Parathyroid adenoma (tissue), 2 donors: ENCODE measurements at regions not wholly inside any gene's neighbourhood (a gene's known extent, or its start where the extent isn't known, plus 50 kb on each side); places are given as distances from the start of the nearest gene placed in this dataset.

Experiments used
- H2AFZ ChIP-seq: fragments of 300-600 bp; sonication (generic); one replicate; pipeline ENCODE4 v1.7.0; 2017; ENCODE audit warnings: antibody characterized with exemption, mild to moderate bottlenecking
- H3K27ac ChIP-seq: fragments of 300-600 bp; sonication (generic); one replicate; pipeline ENCODE4 v1.7.0; 2017
- H3K27me3 ChIP-seq: fragments of 300-600 bp; sonication (generic); one replicate; pipeline ENCODE4 v1.7.0; 2017; ENCODE audit warnings: low read length; ENCODE audit not compliant: control insufficient read depth, insufficient read depth
- H3K36me3 ChIP-seq: fragments of 300-600 bp; sonication (generic); one replicate; pipeline ENCODE4 v1.7.0; 2017; ENCODE audit warnings: low read length; ENCODE audit not compliant: control insufficient read depth, insufficient read depth
- H3K4me1 ChIP-seq: fragments of 300-600 bp; sonication (generic); one replicate; pipeline ENCODE4 v1.7.0; 2017; ENCODE audit warnings: control low read depth
- H3K4me2 ChIP-seq: fragments of 300-600 bp; sonication (generic); one replicate; pipeline ENCODE4 v1.7.0; 2017; ENCODE audit warnings: low read length
- H3K4me3 ChIP-seq: fragments of 300-600 bp; sonication (generic); one replicate; pipeline ENCODE4 v1.7.0; 2017; ENCODE audit warnings: low read depth, low read length
- H3K79me2 ChIP-seq: fragments of 300-600 bp; sonication (generic); one replicate; pipeline ENCODE4 v1.7.0; 2017; ENCODE audit warnings: control low read depth
- H3K9ac ChIP-seq: fragments of 300-600 bp; sonication (generic); one replicate; pipeline ENCODE4 v1.7.0; 2017; ENCODE audit warnings: mild to moderate bottlenecking
- H3K9me3 ChIP-seq: fragments of 300-600 bp; sonication (generic); one replicate; pipeline ENCODE4 v1.7.0; 2017; ENCODE audit warnings: low read length; ENCODE audit not compliant: control insufficient read depth
- TF ChIP-seq, protein P1 (sequence below): fragments of 300-600 bp; sonication (generic); IDR thresholded peaks from one replicate; pipeline ENCODE4 v1.7.0; 2017; ENCODE audit warnings: antibody characterized with exemption, mild to moderate bottlenecking
- donor health status: primary hyperparathyroidism.

DNA sequence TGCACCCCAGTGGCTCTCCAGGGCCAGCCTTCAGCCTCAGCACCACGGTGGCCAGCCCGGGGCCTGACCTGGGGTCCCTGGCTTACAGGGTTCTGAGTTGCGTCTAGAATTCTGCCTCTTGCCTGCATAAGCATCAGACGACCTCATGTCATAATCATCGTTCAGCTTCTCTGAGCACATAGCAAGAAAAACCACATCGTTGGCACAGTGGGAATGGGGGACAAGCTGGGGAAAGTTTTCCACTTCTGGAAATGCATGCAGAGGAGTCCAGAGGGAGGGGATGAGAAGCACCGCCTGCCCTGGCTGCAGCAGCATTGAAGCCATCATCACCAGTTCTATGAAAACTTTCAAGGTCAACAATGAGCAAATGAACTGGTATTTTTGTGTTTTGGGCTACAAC, 441.0 kb upstream of the FRG1 start:
- Histone ChIP-seq H3K36me3 (no peaks in the 10 kb centered on the region), H3K4me3 (no peak overlapping the region), H2AFZ (no peak overlapping the region), H3K27me3 (no peaks in the 10 kb centered on the region), H3K79me2 (no peaks in the 10 kb centered on the region), H3K9me3 (no peaks in the 10 kb centered on the region), H3K27ac (no peak overlapping the region), H3K4me1 (no peaks in the 10 kb centered on the region), H3K9ac (no peak overlapping the region), H3K4me2 (no peak overlapping the region)
- TF ChIP-seq, protein P1, sequence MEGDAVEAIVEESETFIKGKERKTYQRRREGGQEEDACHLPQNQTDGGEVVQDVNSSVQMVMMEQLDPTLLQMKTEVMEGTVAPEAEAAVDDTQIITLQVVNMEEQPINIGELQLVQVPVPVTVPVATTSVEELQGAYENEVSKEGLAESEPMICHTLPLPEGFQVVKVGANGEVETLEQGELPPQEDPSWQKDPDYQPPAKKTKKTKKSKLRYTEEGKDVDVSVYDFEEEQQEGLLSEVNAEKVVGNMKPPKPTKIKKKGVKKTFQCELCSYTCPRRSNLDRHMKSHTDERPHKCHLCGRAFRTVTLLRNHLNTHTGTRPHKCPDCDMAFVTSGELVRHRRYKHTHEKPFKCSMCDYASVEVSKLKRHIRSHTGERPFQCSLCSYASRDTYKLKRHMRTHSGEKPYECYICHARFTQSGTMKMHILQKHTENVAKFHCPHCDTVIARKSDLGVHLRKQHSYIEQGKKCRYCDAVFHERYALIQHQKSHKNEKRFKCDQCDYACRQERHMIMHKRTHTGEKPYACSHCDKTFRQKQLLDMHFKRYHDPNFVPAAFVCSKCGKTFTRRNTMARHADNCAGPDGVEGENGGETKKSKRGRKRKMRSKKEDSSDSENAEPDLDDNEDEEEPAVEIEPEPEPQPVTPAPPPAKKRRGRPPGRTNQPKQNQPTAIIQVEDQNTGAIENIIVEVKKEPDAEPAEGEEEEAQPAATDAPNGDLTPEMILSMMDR, result no peak

DNA sequence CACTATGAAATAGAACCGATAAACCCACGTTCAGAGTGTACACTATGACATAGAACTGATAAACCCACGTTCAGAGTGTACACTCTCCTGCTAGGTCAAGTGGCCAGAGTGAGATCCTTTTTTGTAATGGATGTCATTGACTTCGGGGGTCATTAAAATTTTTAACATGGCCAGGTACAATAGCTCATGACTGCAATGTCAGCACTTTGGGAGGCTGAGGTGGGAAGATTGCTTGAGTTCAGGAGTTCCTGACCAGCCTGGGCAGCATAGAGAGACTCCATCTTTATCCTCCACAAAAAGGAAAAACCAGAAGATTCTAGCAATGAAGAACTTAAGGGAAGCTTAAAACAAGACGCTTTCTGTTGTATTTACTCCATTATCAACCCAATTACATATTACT, 439.7 kb upstream of the FRG1 start:
- H3K4me2 ChIP-seq, result no peak overlapping the region
- no peak overlapping the region for H3K4me3 ChIP-seq
- H3K27ac ChIP-seq, result no peak overlapping the region
- no peaks in the 10 kb centered on the region for H3K27me3 ChIP-seq
- H3K9ac ChIP-seq, result no peak overlapping the region
- no peaks in the 10 kb centered on the region for H3K9me3 ChIP-seq
- TF ChIP-seq, protein P1, result no peak
- H3K4me1 ChIP-seq, result no peaks in the 10 kb centered on the region
- no peaks in the 10 kb centered on the region for H3K36me3 ChIP-seq
- no peaks in the 10 kb centered on the region for H3K79me2 ChIP-seq
- H2AFZ ChIP-seq, result no peak overlapping the region

DNA sequence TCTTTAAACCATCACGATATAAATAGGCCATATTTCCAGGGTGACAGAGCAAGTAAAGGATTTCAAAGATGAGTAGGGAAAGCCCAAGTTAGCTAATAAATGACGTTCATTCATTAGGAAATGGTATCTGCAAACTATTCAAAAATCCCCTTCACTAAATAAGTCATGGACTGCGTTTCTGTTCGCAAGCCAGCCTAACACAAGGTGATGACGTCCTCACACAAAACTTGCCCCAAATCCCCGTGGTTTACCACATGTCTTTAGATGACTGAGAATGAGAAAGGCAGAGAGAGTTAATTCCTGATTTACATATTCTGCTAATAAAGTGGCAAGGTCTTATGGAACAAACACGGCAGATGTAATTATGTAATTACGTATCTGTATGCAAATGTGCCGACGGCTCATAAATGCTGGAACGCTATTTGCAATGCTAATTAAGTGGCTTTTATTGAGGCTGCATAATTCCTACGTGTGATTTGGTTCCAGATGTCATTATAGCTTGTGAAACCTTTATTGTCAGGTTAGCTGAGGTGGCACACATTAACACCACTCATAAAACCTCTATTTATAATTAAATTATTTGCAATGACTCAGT, 437.7 kb upstream of the FRG1 start:
- H3K36me3 ChIP-seq, result no peaks in the 10 kb centered on the region
- H3K79me2 ChIP-seq, result no peaks in the 10 kb centered on the region
- TF ChIP-seq, protein P1, result no peak
- H3K4me1 ChIP-seq, result no peaks in the 10 kb centered on the region
- H3K27ac ChIP-seq, result no peak overlapping the region
- H2AFZ ChIP-seq, result no peak overlapping the region
- no peak overlapping the region for H3K4me3 ChIP-seq
- H3K4me2 ChIP-seq, result no peak overlapping the region
- no peaks in the 10 kb centered on the region for H3K9me3 ChIP-seq
- H3K9ac ChIP-seq, result no peak overlapping the region
- no peaks in the 10 kb centered on the region for H3K27me3 ChIP-seq

DNA sequence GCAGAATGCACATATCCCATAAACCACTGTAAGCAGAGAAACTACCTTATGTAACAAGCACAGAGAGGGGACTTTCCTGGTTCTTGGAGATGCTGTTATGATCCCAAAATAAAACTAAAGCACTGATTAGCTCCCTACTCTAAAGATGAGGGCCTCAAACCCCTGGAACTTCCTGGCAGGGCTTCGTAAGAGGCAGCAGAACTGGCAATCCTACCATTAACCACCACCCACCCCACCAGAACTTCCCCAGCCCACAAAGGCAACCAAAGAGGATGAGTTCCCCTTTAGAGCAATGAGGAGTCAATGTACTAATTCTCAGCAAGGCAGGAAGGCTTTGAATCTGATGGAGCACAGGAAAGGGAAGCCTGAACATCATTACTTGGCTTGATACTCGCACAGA, 436.5 kb upstream of the FRG1 start:
- TF ChIP-seq, protein P1, result no peak
- H3K4me1 ChIP-seq, result no peaks in the 10 kb centered on the region

DNA sequence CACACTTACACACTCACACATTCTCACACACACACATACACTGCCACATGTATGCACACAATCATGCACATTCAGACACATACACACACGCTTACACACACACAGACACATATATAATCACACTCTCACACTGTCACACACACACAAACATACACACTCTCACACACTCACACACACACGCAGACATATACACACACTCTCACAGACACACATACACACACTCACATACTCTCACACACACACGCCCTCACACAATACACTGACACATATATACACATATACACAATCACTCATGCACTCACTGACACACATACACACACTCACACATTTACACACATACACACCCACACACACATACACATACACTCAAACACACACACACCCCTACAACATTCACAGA, 435.3 kb upstream of the FRG1 start:
- Histone ChIP-seq H2AFZ (no peak overlapping the region), H3K9me3 (no peaks in the 10 kb centered on the region), H3K27me3 (no peaks in the 10 kb centered on the region), H3K27ac (no peak overlapping the region), H3K79me2 (no peaks in the 10 kb centered on the region), H3K9ac (no peak overlapping the region), H3K4me2 (no peak overlapping the region), H3K4me3 (no peak overlapping the region), H3K36me3 (no peaks in the 10 kb centered on the region), H3K4me1 (no peaks in the 10 kb centered on the region)
- TF ChIP-seq, protein P1, result no peak

More for the DNA sequence above, 436.5 kb upstream of the FRG1 start:
- Histone ChIP-seq H3K9me3 (no peaks in the 10 kb centered on the region), H3K27me3 (no peaks in the 10 kb centered on the region), H3K36me3 (no peaks in the 10 kb centered on the region), H3K4me3 (no peak overlapping the region), H3K79me2 (no peaks in the 10 kb centered on the region), H2AFZ (no peak overlapping the region), H3K4me2 (no peak overlapping the region), H3K27ac (no peak overlapping the region), H3K9ac (no peak overlapping the region)
